PC-9 (cell line): ENCODE measurements at regions not wholly inside any gene's neighbourhood (a gene's known extent, or its start where the extent isn't known, plus 50 kb on each side); places are given as distances from the start of the nearest gene placed in this dataset.

Experiments
- BruUV-seq: library from RNA; stranded (reverse); fragments of 400-500 nt; replicated peaks from 2 replicates; lab custom pipeline; 2021; lab: Mats Ljungman, UMichigan
- CTCF ChIA-PET: fragments of 300-600 bp; sonication (Branson Sonifier 250); formaldehyde crosslinking; loops from one replicate; lab custom pipeline; 2022; ENCODE audit warnings: antibody characterized with exemption; lab: Charles Lee
- POLR2A ChIA-PET: fragments of 300-600 bp; sonication (Branson Sonifier 250); formaldehyde crosslinking; loops from one replicate; lab custom pipeline; 2022; ENCODE audit warnings: antibody characterized with exemption; ENCODE audit not compliant: unreplicated experiment; lab: Charles Lee
- DNase-seq, 2 experiments: peaks; one replicate each; pipeline versions ENCODE4 v3.0.0 to v3.0.0-alpha.2; 2015 to 2022; ENCODE audit warnings: mixed read lengths in 1 of 2
- H2AFZ ChIP-seq: fragments of 200-600 bp; sonication (generic); 2 replicates; pipeline ENCODE4 v1.8.1; 2017; ENCODE audit warnings: antibody characterized with exemption
- H3F3A ChIP-seq: fragments of 200-600 bp; sonication (generic); 2 replicates; pipeline ENCODE4 v1.8.1; 2017; ENCODE audit warnings: antibody characterized with exemption, mild to moderate bottlenecking, low read depth; ENCODE audit not compliant: insufficient read depth
- H3K27ac ChIP-seq: fragments of 200-600 bp; sonication (generic); 2 replicates; pipeline ENCODE4 v1.6.1; 2016; ENCODE audit warnings: mixed run types
- H3K27me3 ChIP-seq: fragments of 200-600 bp; sonication (generic); 2 replicates; pipeline ENCODE4 v1.6.1; 2016; ENCODE audit warnings: low read depth, mixed run types; ENCODE audit not compliant: insufficient read depth
- H3K36me3 ChIP-seq: fragments of 200-600 bp; sonication (generic); 2 replicates; pipeline ENCODE4 v1.6.1; 2016; ENCODE audit warnings: low read depth, mixed run types
- H3K4me1 ChIP-seq: fragments of 200-600 bp; sonication (generic); replicated peaks from 2 replicates; pipeline ENCODE4 v1.6.1; 2016; ENCODE audit warnings: mixed run types; ENCODE audit not compliant: insufficient read depth
- H3K4me2 ChIP-seq: fragments of 200-600 bp; sonication (generic); 2 replicates; pipeline ENCODE4 v1.6.1; 2017; ENCODE audit warnings: mixed run types
- H3K4me3 ChIP-seq: fragments of 200-600 bp; sonication (generic); 2 replicates; pipeline ENCODE4 v1.6.1; 2016; ENCODE audit warnings: mixed run types
- H3K79me2 ChIP-seq: fragments of 200-600 bp; sonication (generic); 2 replicates; pipeline ENCODE4 v1.6.1; 2017; ENCODE audit warnings: low read depth, mixed run types
- H3K9me2 ChIP-seq: fragments of 200-600 bp; sonication (generic); 2 replicates; pipeline ENCODE4 v1.8.1; 2017; ENCODE audit warnings: mild to moderate bottlenecking; ENCODE audit not compliant: insufficient read depth
- H3K9me3 ChIP-seq: fragments of 200-600 bp; sonication (generic); 2 replicates; pipeline ENCODE4 v1.8.1; 2016; ENCODE audit warnings: low read depth; ENCODE audit not compliant: insufficient read depth
- H4K20me1 ChIP-seq: fragments of 200-600 bp; sonication (generic); 2 replicates; pipeline ENCODE4 v1.8.1; 2017; ENCODE audit not compliant: insufficient read depth
- EZH2 ChIP-seq: fragments of 200-600 bp; sonication (generic); IDR thresholded peaks from 2 replicates; pipeline ENCODE4 v1.8.0; 2017; ENCODE audit warnings: antibody characterized with exemption, low read depth
- intact Hi-C: fragments of 100-400 bp; cut with micrococcal nuclease; formaldehyde crosslinking; loops from one replicate; pipeline ENCODE4 v1.10.0; 2022; ENCODE audit not compliant: unreplicated experiment
- TF ChIP-seq, protein P1 (sequence below): fragments of 200-600 bp; sonication (generic); conservative IDR thresholded peaks from 2 replicates; pipeline ENCODE4 v1.6.1; 2017; ENCODE audit warnings: mixed run types, antibody characterized with exemption, mild to moderate bottlenecking, moderate library complexity

DNA sequence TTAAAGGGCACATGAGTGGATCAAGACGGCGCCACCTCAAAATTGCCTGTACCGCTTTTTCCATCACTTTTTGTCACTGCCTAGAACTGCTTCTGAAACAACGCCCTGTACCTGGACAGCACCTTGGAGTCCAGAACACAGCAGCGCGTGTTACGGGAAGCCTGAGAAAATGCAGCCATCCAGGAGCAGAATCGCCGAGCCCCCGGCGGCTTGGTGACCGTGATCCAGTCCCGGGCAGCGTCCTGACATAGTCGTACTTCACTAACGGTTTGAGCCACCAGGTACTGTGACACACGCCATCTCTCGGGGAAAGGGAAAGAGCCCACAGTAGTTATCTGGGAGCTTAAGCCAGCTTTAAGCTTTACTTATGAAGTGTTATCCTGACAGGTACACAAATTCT is 168.9 kb upstream of the SALL3 start:
- H3K4me2 ChIP-seq = no peak overlapping the region
- no peaks in the 10 kb centered on the region for H3K36me3 ChIP-seq
- 0 out of 2 replicates have a peak, but pooled peaks cover 6% of the 10 kb centered on the region for H3F3A ChIP-seq
- no peaks in the 10 kb centered on the region for H3K4me1 ChIP-seq
- no peak for DNase-seq
- no peak overlapping the region for H3K27ac ChIP-seq
- no peak overlapping the region for H3K4me3 ChIP-seq
- intact Hi-C loops = no loop called here
- H3K9me2 ChIP-seq = no peaks in the 10 kb centered on the region
- H4K20me1 ChIP-seq = no peaks in the 10 kb centered on the region
- TF ChIP-seq, protein P1, sequence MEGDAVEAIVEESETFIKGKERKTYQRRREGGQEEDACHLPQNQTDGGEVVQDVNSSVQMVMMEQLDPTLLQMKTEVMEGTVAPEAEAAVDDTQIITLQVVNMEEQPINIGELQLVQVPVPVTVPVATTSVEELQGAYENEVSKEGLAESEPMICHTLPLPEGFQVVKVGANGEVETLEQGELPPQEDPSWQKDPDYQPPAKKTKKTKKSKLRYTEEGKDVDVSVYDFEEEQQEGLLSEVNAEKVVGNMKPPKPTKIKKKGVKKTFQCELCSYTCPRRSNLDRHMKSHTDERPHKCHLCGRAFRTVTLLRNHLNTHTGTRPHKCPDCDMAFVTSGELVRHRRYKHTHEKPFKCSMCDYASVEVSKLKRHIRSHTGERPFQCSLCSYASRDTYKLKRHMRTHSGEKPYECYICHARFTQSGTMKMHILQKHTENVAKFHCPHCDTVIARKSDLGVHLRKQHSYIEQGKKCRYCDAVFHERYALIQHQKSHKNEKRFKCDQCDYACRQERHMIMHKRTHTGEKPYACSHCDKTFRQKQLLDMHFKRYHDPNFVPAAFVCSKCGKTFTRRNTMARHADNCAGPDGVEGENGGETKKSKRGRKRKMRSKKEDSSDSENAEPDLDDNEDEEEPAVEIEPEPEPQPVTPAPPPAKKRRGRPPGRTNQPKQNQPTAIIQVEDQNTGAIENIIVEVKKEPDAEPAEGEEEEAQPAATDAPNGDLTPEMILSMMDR = no peak
- no peak for TF ChIP-seq EZH2
- no peak overlapping the region for H2AFZ ChIP-seq
- no peaks in the 10 kb centered on the region for H3K9me3 ChIP-seq
- ChIA-PET POLR2A (no interaction called here), CTCF (no interaction called here)
- peaks cover 86% of the 10 kb centered on the region for H3K27me3 ChIP-seq
- no peaks in the 10 kb centered on the region for H3K79me2 ChIP-seq
- BruUV-seq = no TSS peak

DNA sequence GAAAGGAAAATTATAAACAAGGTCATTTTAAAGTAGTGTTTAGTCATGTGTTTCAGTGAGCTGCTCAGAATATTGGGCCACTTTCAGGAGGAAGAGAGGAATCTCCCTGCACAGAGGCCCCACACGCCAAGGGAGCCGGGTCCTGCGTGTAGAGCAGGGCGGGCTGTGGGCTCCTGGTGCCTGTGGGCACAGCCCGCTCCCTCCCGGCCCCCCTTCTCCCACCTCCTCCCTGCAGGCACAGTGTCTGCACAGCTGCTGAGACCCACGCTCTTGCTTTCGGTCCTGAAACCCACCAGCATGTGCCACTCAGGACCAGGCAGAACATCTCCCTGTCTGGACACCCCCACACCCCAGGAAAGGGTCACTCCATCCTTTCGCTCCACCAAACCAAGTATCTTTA is 167.6 kb upstream of the SALL3 start:
- TF ChIP-seq EZH2 = no peak
- TF ChIP-seq, protein P1 = no peak
- POLR2A ChIA-PET = no interaction called here

DNA sequence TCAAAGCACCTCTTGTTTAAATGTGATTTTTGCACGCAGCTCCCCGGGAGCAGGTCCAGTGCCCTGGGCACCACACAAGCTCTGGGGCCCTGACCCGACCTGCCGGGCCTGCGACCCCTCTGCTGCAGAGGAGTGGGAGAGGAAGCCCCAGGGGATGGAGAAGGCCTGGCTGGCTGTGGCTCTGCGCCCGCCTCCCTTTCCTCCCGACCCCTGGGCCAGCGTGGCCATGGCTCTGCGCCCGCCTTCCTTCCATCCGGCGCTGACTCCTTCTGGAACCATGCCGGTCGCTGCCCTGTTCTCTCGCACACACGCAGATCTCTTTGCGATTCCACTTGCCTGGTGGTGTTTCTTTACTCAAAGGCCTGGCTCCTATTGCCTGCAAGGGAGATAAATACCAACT is 166.5 kb upstream of the SALL3 start:
- H3K4me2 ChIP-seq = no peak overlapping the region
- H3K9me2 ChIP-seq = no peaks in the 10 kb centered on the region
- BruUV-seq = no TSS peak
- no peaks in the 10 kb centered on the region for H4K20me1 ChIP-seq
- H3K27ac ChIP-seq = no peak overlapping the region
- H3K36me3 ChIP-seq = no peaks in the 10 kb centered on the region
- no peak for DNase-seq
- H3K4me1 ChIP-seq = no peaks in the 10 kb centered on the region
- ChIA-PET CTCF (no interaction called here), POLR2A (no interaction called here)
- H3K27me3 ChIP-seq = peaks cover 83% of the 10 kb centered on the region
- H3K9me3 ChIP-seq = no peaks in the 10 kb centered on the region
- no peaks in the 10 kb centered on the region for H3K79me2 ChIP-seq
- no peak overlapping the region for H2AFZ ChIP-seq
- TF ChIP-seq, protein P1 = no peak
- no peak for TF ChIP-seq EZH2
- H3K4me3 ChIP-seq = no peak overlapping the region
- intact Hi-C loops = no loop called here
- H3F3A ChIP-seq = 0 out of 2 replicates have a peak, but pooled peaks cover 6% of the 10 kb centered on the region

More for the DNA sequence above, 167.6 kb upstream of the SALL3 start:
- Histone ChIP-seq H3K79me2 (no peaks in the 10 kb centered on the region), H2AFZ (no peak overlapping the region), H3K27me3 (peaks cover 86% of the 10 kb centered on the region), H3K4me2 (no peak overlapping the region), H3K9me3 (no peaks in the 10 kb centered on the region), H3K27ac (no peak overlapping the region), H3K4me3 (no peak overlapping the region), H3K9me2 (no peaks in the 10 kb centered on the region), H3K36me3 (no peaks in the 10 kb centered on the region), H3F3A (0 out of 2 replicates have a peak, but pooled peaks cover 6% of the 10 kb centered on the region), H3K4me1 (no peaks in the 10 kb centered on the region), H4K20me1 (no peaks in the 10 kb centered on the region)
- intact Hi-C loops = no loop called here
- no TSS peak for BruUV-seq
- CTCF ChIA-PET = no interaction called here
- DNase-seq = no peak
